GM18517 (cell line): ENCODE measurements at regions not wholly inside any gene's neighbourhood (a gene's known extent, or its start where the extent isn't known, plus 50 kb on each side); places are given as distances from the start of the nearest gene placed in this dataset.

Experiments
- ATAC-seq: cut with Tn5 transposase; IDR thresholded peaks from one replicate; pipeline ENCODE4 v1.9.1; 2021; ENCODE audit warnings: mild to moderate bottlenecking, moderate library complexity; ENCODE audit not compliant: unreplicated experiment

DNA sequence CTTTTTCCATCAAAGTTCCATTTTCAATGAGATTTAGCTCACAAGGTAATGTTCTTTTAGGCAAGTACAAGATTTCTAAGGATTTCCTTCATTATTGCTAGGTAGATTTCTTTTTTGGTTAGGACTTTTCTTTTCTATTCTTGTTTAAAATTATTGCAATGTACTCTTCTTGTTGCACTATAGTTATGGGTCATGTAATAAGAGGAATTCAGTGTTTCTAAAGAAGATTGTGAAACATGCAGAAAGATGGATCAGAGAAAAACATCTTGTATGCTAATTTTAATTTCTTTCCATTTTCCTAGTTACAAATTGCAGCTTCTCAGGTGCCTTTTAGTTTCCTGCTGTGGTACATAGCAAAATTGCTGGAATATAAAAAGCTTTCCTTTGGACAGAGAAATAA, 56.1 kb downstream of the BTG1 start:
- no peak for ATAC-seq

DNA sequence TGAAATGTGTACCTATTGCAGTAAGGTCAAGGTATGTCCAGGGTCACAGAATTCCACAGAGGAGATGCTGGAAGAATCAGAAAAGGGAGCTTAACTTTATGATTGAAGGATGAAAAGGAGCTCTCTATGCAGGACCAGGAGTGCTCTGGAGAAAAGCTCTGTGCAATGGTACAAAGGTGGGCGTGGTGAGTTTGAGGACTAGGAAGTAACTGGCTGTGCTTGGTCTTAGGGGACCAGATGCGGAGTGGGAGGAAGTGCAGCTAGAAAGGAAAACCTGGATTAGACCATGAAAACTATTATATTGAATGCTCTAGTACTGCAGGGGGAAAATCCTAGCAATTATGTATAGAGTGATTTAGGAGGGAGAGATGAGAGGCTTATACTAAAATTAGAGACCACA, 56.8 kb downstream of the BTG1 start:
- no peak for ATAC-seq

DNA sequence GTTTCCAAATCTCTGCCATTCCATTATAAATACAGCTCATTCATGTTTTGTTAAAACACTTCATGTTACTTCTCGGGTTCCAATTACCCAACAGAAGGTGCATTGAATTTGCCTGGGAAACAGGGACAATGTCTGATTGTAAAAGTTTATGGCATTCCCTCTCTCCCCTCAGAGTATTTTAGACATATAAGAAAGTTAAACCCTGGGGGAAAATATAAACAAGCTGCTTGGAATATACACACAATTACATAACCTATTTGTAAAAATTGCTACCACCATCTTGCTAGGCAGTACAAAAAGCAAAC, 60.0 kb downstream of the BTG1 start:
- ATAC-seq = no peak

DNA sequence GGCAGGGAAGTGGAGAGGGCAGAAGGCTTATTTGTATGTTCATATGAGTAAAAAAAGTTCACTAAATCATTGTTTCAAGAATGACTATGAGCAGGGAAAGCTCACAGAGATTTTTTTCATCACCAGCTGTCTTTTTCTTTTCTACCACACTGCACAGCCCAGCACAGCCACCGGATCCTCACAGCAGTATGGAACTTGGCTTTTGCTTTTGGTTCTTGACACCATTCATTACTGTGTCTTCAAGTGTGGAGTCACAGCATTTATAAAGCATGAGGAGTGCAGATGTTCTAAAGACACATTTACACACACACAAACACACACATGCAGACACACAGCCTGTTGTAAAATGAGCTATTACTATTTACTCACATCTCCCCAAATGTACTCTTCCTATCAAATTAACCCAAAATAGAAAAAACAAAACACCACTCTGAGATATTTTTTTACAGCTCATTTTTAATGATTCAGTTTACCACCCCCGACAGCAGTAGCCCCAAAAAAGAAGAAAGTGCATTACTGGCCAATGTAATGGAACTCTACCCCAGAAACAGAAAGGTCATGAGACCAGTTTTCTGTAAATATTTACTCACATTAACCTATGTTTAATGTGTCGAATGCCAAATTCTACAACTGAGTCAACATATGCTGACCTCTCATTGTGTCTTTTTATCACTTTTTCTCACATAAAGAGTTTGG, 60.5 kb downstream of the BTG1 start:
- ATAC-seq = no peak

DNA sequence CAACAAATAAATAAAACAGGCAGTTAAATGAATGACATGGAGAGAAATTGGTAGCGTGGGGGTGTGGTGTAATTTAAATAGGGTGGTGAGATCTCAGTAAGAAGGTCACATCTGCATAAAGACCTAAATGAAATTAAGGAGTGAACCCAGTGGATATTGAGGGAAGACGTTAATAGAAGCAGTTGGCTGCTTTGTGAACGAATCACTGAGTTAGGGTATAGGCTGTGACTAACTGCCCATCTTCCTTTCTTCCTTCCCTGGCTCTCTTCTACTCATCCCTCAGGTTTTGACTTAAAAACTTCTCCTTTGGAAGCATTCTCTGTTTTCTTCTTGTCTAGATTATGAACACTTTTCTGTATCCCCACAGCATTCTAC, 64.7 kb downstream of the BTG1 start:
- ATAC-seq = no peak

DNA sequence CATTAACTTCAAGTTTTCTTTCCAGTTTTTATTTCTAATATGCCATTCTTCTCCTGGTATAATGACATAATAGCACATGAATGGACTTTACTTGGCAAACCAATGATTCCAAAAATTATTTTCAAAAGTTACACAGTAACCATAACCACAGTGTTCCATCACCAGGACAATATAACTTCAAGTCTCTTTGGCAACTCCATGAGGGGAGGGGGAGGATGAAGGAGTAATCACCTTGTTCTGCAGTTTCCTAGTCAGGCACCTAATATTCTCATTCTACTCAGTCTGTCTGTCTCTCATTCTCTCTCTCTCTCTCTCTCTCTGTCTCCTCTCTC, 66.6 kb downstream of the BTG1 start:
- no peak for ATAC-seq

DNA sequence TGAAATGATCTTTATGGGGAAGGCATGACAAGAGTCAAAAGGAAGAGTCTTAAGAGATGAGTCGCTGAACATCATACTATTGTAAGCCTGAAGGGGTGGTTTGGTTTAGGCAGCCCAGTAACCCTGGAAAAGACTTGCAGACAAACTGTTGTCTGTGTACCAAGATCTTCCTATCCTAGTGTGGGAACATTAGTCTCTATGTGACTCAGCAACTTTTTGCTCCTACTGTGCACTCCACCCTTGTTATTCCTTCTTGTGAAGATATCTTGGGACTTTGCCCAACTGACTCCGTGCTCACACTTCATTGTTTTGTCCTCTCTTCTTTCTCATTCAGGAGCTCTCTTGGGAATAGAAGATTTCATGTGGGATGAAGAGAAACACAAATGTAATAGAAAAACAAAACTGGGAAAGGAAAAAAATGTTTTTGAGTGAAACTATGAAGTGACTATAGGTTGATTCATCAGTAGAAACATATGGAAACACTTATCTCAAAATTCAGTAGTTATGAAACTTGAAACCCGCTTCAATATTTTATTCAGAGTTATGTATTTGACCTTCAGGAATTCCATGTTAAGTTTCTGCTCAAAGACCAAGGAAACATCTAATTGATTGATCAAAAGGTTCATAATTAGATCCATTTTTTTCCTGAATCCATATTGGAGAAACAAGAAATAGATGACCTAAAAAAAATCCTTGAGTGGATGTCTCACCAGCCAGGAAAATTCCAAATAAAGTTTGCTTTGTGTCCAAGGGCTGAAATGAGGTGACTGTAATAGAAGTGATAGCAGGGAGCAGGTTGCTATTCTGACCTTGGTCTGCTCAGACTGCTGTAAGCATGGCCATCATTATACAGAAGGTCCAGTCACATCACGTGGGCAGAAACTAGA, 67.2 kb downstream of the BTG1 start:
- no peak for ATAC-seq

DNA sequence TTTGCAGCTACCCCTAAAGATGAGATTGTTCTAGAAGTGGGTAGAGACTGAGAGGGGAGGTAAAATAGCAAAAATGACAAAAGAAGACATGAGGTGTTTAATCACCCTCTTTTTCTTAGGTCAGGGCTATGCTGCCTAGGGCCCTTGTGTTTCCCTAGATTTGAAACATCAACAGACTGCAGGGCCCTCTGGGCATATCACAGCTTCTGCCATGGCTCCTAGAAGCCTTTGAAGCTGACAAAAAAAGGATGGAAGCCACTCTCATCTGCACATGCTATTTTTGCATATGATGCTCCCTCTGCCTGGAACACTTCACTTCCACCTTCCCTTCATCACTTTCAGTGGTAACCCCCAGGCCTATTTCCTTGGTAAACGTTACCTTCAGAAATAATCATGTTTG, 68.1 kb downstream of the BTG1 start:
- no peak for ATAC-seq

DNA sequence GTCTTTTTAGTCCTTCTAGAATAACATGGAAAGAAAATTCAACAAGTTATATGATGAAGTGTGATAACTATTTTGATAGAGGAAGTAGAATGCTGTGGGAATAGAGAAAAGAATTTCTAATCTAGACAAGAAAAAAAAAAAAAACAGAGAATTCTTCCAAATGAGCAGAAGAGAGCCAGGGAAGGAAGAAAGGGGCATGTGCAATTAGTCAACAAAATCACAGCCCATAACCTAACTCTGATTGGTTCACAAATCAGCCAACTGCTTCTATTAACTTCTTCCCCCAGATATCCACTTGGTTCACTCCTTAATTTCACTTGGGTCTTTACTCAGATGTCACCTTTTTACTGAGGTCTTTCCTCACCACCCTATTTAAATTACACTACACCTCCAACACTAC, 69.5 kb downstream of the BTG1 start:
- ATAC-seq = no peak

DNA sequence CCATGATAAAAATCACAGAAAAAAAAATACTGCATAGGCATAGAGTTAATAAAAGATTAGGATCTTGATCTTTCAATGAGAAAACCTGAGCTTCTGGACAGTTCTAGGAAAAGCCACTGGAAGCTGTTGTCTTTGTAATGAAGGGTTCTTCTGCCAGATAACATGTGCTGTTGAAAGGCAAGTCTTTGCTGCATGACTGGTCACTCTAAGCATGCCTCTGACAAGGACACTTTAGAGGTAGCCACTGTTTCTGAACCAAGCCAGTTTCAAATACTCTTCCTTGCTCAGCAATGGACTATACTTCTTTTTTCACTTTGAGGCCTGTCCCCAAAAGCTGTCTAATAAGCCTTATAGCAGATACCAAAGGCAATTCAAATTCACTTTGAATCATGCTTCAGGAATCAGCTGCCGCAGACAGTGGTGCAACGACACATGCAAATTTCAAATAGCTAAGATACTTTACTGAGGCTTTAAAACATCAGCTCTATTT, 70.2 kb downstream of the BTG1 start:
- no peak for ATAC-seq

DNA sequence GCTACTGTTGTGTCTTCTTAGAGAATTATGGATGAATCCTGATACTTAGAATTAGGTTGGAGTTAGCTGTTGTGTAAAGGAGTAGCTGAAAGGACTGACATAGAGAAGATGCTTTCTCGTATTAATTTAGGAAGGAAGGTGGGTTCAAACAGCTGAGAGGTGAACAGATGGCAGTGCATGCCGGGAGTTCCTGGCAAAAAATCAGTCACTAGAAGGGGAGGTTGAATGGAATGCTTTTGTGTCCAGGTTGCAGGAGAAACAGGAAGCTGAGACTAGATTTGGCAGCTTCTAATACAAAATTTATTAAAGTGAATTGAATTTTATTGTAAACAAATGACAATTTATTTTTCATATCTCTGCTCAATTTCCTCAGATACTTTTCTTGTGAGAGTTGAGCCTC, 70.8 kb downstream of the BTG1 start:
- ATAC-seq = no peak

DNA sequence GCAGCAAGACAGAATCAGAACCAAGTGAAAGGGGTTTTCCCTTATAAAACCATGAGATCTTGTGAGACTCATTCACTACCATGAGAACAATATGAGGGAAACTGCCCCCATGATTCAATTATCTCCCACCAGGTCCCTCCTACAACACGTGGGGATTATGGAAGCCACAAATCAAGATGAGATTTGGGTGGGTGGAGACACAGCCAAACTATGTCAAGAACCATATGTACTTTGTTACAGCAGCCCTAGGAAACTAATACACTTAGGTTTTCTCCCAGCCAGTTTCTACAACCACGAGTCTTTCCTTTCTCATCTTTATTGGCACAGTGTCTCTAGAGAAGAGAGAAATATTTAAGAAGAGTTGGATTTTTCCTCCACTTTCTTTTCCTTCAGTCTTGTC, 72.6 kb downstream of the BTG1 start:
- ATAC-seq = no peak

DNA sequence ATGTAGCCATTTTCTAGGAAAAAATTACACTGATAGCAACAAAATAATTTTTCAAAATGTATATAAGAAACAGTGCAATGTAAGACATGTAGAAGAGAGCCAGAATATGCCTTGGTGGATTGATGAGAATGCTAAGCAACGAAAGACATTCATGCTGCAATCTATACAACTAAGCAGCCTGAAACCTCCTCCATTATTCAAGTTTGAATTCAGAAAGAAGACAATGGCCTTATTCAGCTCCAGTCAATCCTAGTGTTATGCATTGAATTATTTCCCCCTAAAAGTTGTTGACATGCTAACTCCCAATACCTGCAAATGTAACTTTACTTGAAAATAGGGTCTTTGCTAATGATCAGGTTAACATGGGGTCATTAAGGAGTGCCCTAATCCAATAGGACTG, 73.5 kb downstream of the BTG1 start:
- ATAC-seq = no peak

DNA sequence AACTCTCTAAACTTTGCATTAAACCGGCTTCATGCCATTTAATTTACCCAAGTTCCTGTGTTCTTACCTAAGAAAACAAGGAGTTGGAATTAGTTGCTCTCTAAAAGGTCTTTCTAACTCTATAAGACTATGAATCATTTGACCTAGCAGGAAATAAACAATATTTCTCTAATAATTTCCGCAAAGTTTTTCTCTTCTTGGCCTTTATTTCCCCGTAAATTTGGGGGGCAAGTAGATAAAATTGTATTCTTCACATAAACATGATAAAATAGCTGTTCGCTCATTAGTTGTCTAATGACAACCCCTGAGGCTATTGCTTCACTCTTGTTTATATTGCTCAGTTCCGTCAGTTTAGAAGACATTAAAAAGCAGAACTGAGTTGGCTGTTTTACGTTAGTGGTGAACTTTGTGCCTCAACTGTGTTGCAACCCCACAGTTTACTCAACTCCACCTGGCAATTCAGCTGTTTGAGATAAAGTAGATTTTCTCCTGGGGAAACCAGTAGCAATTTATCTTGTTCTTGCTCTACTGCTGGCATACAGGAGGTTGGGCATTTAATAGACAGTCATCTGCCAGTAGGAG, 74.7 kb downstream of the BTG1 start:
- no peak for ATAC-seq

DNA sequence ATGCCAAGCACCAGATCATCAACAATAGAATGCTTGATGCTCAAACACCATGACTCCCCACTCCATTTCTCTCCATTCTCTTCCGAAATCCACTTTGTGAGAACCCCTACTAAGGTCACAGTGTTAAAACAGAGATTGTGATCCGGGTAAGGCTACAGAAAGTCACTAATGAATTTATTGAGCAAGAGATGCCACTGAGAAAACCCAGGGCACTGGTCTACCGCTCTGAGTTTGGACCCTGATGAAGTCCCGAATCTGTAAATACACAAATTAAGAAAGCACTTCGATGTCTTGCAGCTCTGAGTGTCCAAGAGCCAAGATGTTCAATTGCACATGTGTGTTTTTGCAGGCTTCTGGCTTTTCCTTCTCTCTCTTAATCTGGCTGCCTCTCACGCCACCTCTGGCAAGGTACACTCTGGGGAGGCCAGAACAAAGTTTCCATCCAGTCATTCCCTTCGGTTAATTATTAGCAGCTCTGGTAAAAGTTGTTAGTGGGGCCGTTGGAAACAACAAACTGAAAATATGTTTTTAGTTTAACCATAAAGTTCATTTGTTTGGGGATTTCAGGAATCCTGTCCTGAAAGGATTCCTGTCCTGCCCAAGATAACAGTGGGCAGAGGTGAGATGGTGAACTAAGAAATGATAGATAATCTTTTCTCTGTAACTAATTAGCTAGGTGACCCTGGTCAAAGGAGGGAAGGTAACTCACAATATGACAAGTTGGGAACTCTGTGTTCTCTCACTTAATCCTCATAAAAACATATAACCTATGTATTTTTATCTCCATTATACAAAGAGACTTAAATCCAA, 75.4 kb downstream of the BTG1 start:
- peak; percentile 54 for ATAC-seq

DNA sequence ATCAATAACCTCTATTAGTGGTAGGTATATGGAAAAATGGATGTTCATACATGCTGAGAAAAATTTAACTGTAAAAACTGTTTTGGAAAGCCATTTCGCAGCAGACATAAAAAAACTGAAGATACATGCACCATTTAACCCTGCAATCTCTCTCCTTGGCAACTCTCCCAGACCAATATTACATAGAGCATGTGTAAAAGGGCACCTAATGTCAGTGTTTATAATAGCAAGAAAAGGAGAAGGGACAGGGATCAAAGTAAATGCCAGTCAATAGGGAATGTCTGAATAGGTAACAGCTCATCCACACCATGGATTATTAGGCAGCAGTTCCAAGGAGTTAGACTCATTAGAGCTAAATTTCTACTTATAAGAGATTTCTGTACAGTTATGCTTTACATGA, 77.2 kb downstream of the BTG1 start:
- no peak for ATAC-seq

DNA sequence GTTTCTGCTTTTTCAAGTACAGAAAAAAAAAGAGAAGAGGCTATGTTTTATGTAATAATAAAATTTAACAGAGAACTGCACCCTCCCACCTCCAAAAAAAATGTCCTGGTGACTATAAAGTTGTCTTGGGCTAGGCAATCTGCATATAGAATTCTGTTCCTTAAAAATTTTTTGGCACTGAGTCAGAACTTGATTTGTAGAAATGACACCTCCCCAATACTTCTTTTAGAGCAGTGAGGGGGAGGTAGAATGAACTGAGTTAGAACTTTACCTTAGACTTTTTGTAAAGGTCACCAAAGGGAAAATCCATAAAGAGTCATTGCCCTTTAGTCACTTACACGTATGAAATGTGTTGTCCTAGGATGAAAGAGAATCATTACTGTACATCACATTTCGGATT, 80.0 kb downstream of the BTG1 start:
- ATAC-seq = no peak

DNA sequence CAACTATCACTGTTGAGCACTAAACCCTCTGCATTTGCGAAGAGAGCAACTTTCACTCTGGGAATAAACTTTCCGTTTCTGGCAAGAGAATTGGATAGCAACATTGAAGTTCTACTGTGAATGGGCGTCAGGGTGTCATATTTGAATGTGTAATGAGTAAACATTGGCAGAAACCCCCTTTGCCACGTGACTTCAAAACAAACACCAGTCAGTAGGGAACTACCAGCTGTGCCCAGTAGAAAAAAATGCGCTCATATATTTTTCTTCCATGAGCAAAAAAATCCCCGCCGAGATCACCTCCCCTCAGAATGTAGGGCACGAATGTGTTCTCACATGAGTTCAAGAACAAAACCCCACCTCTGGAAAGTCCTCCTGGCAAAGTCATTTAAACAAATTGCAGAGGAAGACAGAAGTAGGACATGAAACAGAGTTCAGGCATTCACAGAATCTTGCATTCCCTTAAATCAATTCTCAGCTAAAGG, 80.6 kb downstream of the BTG1 start:
- peak; percentile 82 for ATAC-seq

DNA sequence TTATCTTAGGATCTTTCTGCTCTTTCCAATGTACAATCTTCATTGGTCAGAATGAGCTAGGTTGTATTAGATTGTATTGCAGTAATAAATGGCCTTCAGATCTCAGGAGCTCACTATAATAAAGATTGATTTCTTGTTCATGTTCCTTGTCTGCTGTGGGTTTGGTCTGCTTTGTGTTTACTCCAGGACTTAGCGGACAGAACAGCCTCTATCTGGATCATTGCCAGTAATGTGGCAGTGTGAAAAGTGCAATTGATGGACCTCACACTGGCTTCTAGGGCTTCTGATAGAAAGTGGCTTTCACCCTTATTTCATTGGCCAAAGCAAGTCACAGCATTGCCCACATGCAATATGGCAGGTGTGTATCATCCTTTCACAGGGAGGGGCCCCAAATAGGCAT, 81.2 kb downstream of the BTG1 start:
- ATAC-seq = no peak

DNA sequence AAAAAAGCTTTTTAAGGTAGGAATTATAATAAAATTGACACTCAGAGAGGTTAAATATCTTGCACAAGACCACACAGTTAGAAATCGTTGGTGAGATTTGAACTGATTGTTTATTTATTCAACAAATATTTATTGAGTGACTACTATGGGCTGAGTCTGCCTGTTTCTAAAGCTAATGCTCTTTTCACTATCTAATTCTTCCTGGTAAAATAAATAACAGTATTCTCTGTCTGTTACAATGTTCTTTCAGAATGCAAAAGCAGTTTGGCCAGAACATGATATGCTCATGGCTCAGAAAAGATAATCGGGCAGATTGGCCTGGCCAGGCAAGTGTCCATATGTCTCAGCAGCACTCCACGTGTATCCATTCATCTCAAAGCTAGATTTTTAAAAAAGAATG, 82.0 kb downstream of the BTG1 start:
- no peak for ATAC-seq
